K562 (cell line): ENCODE measurements at regions not wholly inside any gene's neighbourhood (a gene's known extent, or its start where the extent isn't known, plus 50 kb on each side); places are given as distances from the start of the nearest gene placed in this dataset.
A peak's percentile ranks its signal among the peaks of the same experiment; 100 is the strongest.

Experiments used
- ATAC-seq: fragments of 200-7000 bp; cut with Tn5 transposase; 3 replicates; pipeline ENCODE4 v1.9.1; 2020; ENCODE audit warnings: moderate library complexity
- BruUV-seq: library from RNA; stranded (reverse); fragments of 400-500 nt; replicated peaks from 2 replicates; lab custom pipeline; 2021; lab: Mats Ljungman, UMichigan
- CTCF ChIA-PET: fragments of 300-600 bp; formaldehyde crosslinking; extraction: SDS; loops from one replicate; lab custom pipeline; 2021; ENCODE audit warnings: low intra/inter-chr PET ratio; lab: Yijun Ruan, JAX
- POLR2A ChIA-PET: fragments of 300-600, 350-650 bp; sonication (Branson Sonifier 250); formaldehyde crosslinking; extraction: SDS; loops from one replicate; lab custom pipeline; 2021; ENCODE audit warnings: antibody characterized with exemption, inconsistent platforms; lab: Yijun Ruan, JAX
- DNase-seq, 4 experiments: peaks; one replicate each; pipeline versions ENCODE4 v3.0.0 to v3.0.0-alpha.2; 2011 to 2018; ENCODE audit warnings: low spot score in 3 of 4, mixed read lengths in 3 of 4; ENCODE audit errors: extremely low read depth in 1 of 4
- FAIRE-seq: peaks from 2 replicates; lab custom pipeline; 2011; peaks lifted over from hg19 to GRCh38; lab: Jason Lieb, UNC
- H2AFZ ChIP-seq: 2 replicates; pipeline ENCODE4 v1.6.0; 2011; ENCODE audit warnings: low read depth, low read length, control low read depth, inconsistent platforms
- H3K27ac ChIP-seq: fragments of 200-600 bp; 3 replicates; pipeline ENCODE4 v1.8.0; 2011; ENCODE audit warnings: low read depth, mild to moderate bottlenecking, control low read depth, inconsistent platforms, low read length, moderate library complexity, mixed read lengths; ENCODE audit errors: extremely low read depth
- H3K27me3 ChIP-seq, 2 experiments: fragments of 300-600 bp in 1 of 2; 2 replicates in 1 of 2; 3 replicates in 1 of 2; pipeline versions ENCODE4 v1.6.0 to v1.8.0; 2011; ENCODE audit warnings: inconsistent platforms in 2 of 2, low read length in 2 of 2, mild to moderate bottlenecking in 1 of 2, mixed read lengths in 1 of 2, moderate library complexity in 1 of 2; ENCODE audit not compliant: control insufficient read depth in 2 of 2, insufficient read depth in 2 of 2
- H3K36me3 ChIP-seq: fragments of 300-600 bp; 3 replicates; pipeline ENCODE4 v1.8.0; 2011; ENCODE audit warnings: mild to moderate bottlenecking, low read length, inconsistent platforms; ENCODE audit not compliant: control insufficient read depth, insufficient read depth
- H3K4me1 ChIP-seq, 2 experiments: fragments of 200-600 bp in 1 of 2; replicated peaks in 1 of 2; 2 replicates in 1 of 2; 3 replicates in 1 of 2; pipeline versions ENCODE4 v1.5.1 to v1.8.0; 2011; ENCODE audit warnings: inconsistent platforms in 2 of 2, low read length in 2 of 2, mild to moderate bottlenecking in 1 of 2, mixed read lengths in 1 of 2, moderate library complexity in 1 of 2; ENCODE audit not compliant: control insufficient read depth in 2 of 2, insufficient read depth in 2 of 2
- H3K4me2 ChIP-seq: 2 replicates; pipeline ENCODE4 v1.6.1; 2011; ENCODE audit warnings: low read length, control low read depth, inconsistent platforms, mixed read lengths; ENCODE audit not compliant: insufficient read depth
- H3K4me3 ChIP-seq: fragments of 200-600 bp; sonication (generic), shearing (Covaris generic); 2 replicates; pipeline ENCODE4 v1.5.1; 2016; ENCODE audit warnings: control low read depth, inconsistent platforms
- H3K79me2 ChIP-seq: fragments of 200-600 bp; 3 replicates; pipeline ENCODE4 v1.8.0; 2011; ENCODE audit warnings: low read length, inconsistent platforms; ENCODE audit not compliant: control insufficient read depth, insufficient read depth
- H3K9ac ChIP-seq, 2 experiments: 2 replicates each; pipeline versions ENCODE4 v1.6.0 to v1.6.1; 2011; ENCODE audit warnings: low read depth in 2 of 2, low read length in 2 of 2, control low read depth in 1 of 2, inconsistent platforms in 1 of 2, mild to moderate bottlenecking in 1 of 2, mixed read lengths in 1 of 2; ENCODE audit not compliant: insufficient read depth in 1 of 2
- H3K9me1 ChIP-seq: one replicate; pipeline ENCODE4 v1.6.0; 2011; ENCODE audit warnings: inconsistent platforms, mild to moderate bottlenecking, low read length, moderate library complexity; ENCODE audit not compliant: control insufficient read depth, insufficient read depth
- H3K9me3 ChIP-seq: replicated peaks from 2 replicates; pipeline ENCODE4 v1.5.1; 2011; ENCODE audit warnings: low read depth, low read length, inconsistent platforms; ENCODE audit not compliant: control insufficient read depth, insufficient read depth
- H4K20me1 ChIP-seq: replicated peaks from 2 replicates; pipeline ENCODE4 v1.6.1; 2011; ENCODE audit warnings: low read length, inconsistent platforms, mixed read lengths; ENCODE audit not compliant: control insufficient read depth, insufficient read depth
- CHCHD3 ChIP-seq: fragments of 250-450 bp; sonication (Bioruptor Pico); IDR thresholded peaks from 2 replicates; pipeline ENCODE4 v2.1.2; 2022; ENCODE audit warnings: mild to moderate bottlenecking
- E2F6 ChIP-seq, 2 experiments: IDR thresholded peaks; 2 replicates each; pipeline ENCODE4 v1.6.1; 2011; ENCODE audit warnings: borderline replicate concordance in 1 of 2, control low read depth in 1 of 2, low read depth in 1 of 2, low read length in 1 of 2, mild to moderate bottlenecking in 1 of 2, mixed read lengths in 1 of 2, moderate library complexity in 1 of 2; ENCODE audit not compliant: insufficient read depth in 1 of 2, insufficient read length in 1 of 2, poor library complexity in 1 of 2, severe bottlenecking in 1 of 2; ENCODE audit errors: extremely low read depth in 1 of 2
- EGR1 ChIP-seq: fragments of 450-650 bp; conservative IDR thresholded peaks from 2 replicates; pipeline ENCODE4 v1.6.1; 2017; ENCODE audit warnings: mild to moderate bottlenecking
- NBN ChIP-seq: fragments of 450-650 bp; IDR thresholded peaks from 2 replicates; pipeline ENCODE4 v1.6.1; 2016; ENCODE audit warnings: low read depth, mild to moderate bottlenecking
- NRF1 ChIP-seq, 2 experiments: fragments of 450-650 bp; IDR thresholded peaks in 1 of 2; conservative IDR thresholded peaks in 1 of 2; 2 replicates each; pipeline ENCODE4 v1.6.1; 2014; ENCODE audit warnings: mild to moderate bottlenecking in 2 of 2
- POLR2G ChIP-seq: fragments of 200-400 bp; formaldehyde crosslinking; IDR thresholded peaks from 2 replicates; pipeline ENCODE4 v1.6.1; 2017; ENCODE audit warnings: low read depth, mild to moderate bottlenecking, antibody characterized with exemption, low read length, moderate library complexity
- RAD51 ChIP-seq: fragments of 450-650 bp; IDR thresholded peaks from 2 replicates; pipeline ENCODE4 v1.7.1; 2016; ENCODE audit warnings: low read depth, mild to moderate bottlenecking, borderline replicate concordance
- RBFOX2 ChIP-seq: fragments of 200-400 bp; formaldehyde crosslinking; IDR thresholded peaks from 2 replicates; pipeline ENCODE4 v1.6.1; 2017; ENCODE audit warnings: low read depth, mild to moderate bottlenecking, low read length, moderate library complexity
- RBM39 ChIP-seq: fragments of 200-400 bp; formaldehyde crosslinking; optimal IDR thresholded peaks from 2 replicates; pipeline ENCODE3; 2018; ENCODE audit warnings: low read depth, low read length
- RCOR1 ChIP-seq, 2 experiments: IDR thresholded peaks; 2 replicates each; pipeline ENCODE4 v1.6.1; 2012; ENCODE audit warnings: low read depth in 2 of 2, low read length in 2 of 2, borderline replicate concordance in 1 of 2, improper control_type of control experiment in 1 of 2
- RFX1 ChIP-seq: fragments of 450-650 bp; IDR thresholded peaks from 2 replicates; pipeline ENCODE4 v1.6.1; 2016; ENCODE audit warnings: mild to moderate bottlenecking, moderate library complexity
- TBP ChIP-seq: optimal IDR thresholded peaks from 2 replicates; pipeline ENCODE3; 2011; ENCODE audit warnings: low read depth, low read length, improper control_type of control experiment
- USF2 ChIP-seq: sonication (generic); formaldehyde crosslinking; IDR thresholded peaks from 2 replicates; pipeline ENCODE4 v1.5.0; 2020; ENCODE audit warnings: missing genetic modification reagents
- ZNF696 ChIP-seq: fragments of 250-450 bp; sonication (Bioruptor Pico); conservative IDR thresholded peaks from 2 replicates; pipeline ENCODE4 v1.4.0; 2020; ENCODE audit warnings: mild to moderate bottlenecking, moderate library complexity
- WGBS: fragments of 100-300 bp; shearing (Covaris generic); methylation state at CpG from one replicate; pipeline ENCODE4 v1.1.6; 2016; ENCODE audit warnings: low coverage, mixed read lengths; ENCODE audit not compliant: insufficient coverage; ENCODE audit errors: missing lambda C conversion rate; 5-methylcytosine and 5-hydroxymethylcytosine counted together
- in situ Hi-C: fragments of 300-500 bp; cut with MboI; formaldehyde crosslinking; loops from 4 replicates; pipeline ENCODE4 v1.15.0; 2018; ENCODE audit warnings: inconsistent platforms, mixed read lengths
- intact Hi-C: fragments of 100-400 bp; cut with micrococcal nuclease; formaldehyde crosslinking; loops from 2 replicates; pipeline ENCODE4 v1.14.2; 2022
- TF ChIP-seq, protein P1 (sequence below): sonication (generic); formaldehyde crosslinking; IDR thresholded peaks from 2 replicates; pipeline ENCODE4 v1.8.0; 2023; ENCODE audit warnings: mild to moderate bottlenecking, missing genetic modification reagents

GRCh38 chr15:23869396-23869795 is 182.3 kb upstream of the NDN start:
- FAIRE-seq, result no peak
- no peaks in the 10 kb centered on the region for H3K9me3 ChIP-seq
- H2AFZ ChIP-seq, result peak overlapping the region; percentile 60; the same call in 1 of the 2 replicates
- H3K4me1 ChIP-seq, result peaks cover 0 to 5% of the 10 kb centered on the region in 2 experiments; a peak in 1 of 5 replicates
- H3K9ac ChIP-seq, result no peak overlapping the region
- TF ChIP-seq TBP (peak; percentile 32), RAD51 (no peak), NBN (no peak), RBM39 (no peak), NRF1 (conservative IDR thresholded peaks at IDR 0.05 in 1 of 2, IDR thresholded peaks at IDR 0.05 in 1 of 2) (peak; percentile 72 to 74), USF2 (CRISPR knock-in tag) (peak; percentile 66), POLR2G (peak; percentile 57; the same call in 1 of the 2 replicates), RCOR1 (IDR thresholded peaks at IDR 0.05; ENCODE audit: borderline replicate concordance in 1 of 2, low read depth in 2 of 2, low read length in 2 of 2) (no peak), RFX1 (peak; percentile 30; the same call in 1 of the 2 replicates), EGR1 (0 out of 2 replicates have a peak, but pooled peaks have one; percentile 8), CHCHD3 (CRISPR knock-in tag) (no peak), E2F6 (IDR thresholded peaks at IDR 0.05; ENCODE audit: borderline replicate concordance in 1 of 2, extremely low read depth in 1 of 2, insufficient read depth in 1 of 2, insufficient read length in 1 of 2, low read depth in 1 of 2, low read length in 1 of 2, poor library complexity in 1 of 2, severe bottlenecking in 1 of 2) (peak in 1 of 2 experiments; percentile 28), RBFOX2 (peak; percentile 42; the same call in 1 of the 2 replicates), ZNF696 (CRISPR knock-in tag) (no peak)
- TF ChIP-seq, protein P1, sequence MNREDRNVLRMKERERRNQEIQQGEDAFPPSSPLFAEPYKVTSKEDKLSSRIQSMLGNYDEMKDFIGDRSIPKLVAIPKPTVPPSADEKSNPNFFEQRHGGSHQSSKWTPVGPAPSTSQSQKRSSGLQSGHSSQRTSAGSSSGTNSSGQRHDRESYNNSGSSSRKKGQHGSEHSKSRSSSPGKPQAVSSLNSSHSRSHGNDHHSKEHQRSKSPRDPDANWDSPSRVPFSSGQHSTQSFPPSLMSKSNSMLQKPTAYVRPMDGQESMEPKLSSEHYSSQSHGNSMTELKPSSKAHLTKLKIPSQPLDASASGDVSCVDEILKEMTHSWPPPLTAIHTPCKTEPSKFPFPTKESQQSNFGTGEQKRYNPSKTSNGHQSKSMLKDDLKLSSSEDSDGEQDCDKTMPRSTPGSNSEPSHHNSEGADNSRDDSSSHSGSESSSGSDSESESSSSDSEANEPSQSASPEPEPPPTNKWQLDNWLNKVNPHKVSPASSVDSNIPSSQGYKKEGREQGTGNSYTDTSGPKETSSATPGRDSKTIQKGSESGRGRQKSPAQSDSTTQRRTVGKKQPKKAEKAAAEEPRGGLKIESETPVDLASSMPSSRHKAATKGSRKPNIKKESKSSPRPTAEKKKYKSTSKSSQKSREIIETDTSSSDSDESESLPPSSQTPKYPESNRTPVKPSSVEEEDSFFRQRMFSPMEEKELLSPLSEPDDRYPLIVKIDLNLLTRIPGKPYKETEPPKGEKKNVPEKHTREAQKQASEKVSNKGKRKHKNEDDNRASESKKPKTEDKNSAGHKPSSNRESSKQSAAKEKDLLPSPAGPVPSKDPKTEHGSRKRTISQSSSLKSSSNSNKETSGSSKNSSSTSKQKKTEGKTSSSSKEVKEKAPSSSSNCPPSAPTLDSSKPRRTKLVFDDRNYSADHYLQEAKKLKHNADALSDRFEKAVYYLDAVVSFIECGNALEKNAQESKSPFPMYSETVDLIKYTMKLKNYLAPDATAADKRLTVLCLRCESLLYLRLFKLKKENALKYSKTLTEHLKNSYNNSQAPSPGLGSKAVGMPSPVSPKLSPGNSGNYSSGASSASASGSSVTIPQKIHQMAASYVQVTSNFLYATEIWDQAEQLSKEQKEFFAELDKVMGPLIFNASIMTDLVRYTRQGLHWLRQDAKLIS (CRISPR knock-in tag), result no peak
- ChIA-PET POLR2A (no interaction called here), CTCF (interaction anchor here (1.1 kb wide), 1 partner anchor 227 kb away, joined by 3 read pairs; no protein-coding TSS in a partner anchor)
- H4K20me1 ChIP-seq, result no peaks in the 10 kb centered on the region
- H3K4me2 ChIP-seq, result peak overlapping the region; percentile 2; the same call in 1 of the 2 replicates
- no TSS peak for BruUV-seq
- H3K27ac ChIP-seq, result no peak overlapping the region
- H3K27me3 ChIP-seq, result no peaks in the 10 kb centered on the region
- intact Hi-C loops (no loop called here), in situ Hi-C loops (loop anchor here (10.0 kb wide), 1 partner anchor 225 kb away; the partner anchor contains the start of gene MAGEL2)
- no peaks in the 10 kb centered on the region for H3K79me2 ChIP-seq
- 5% methylated on average over 16 of the region's 24 CpGs for WGBS
- no peaks in the 10 kb centered on the region for H3K36me3 ChIP-seq
- H3K4me3 ChIP-seq, result no peak overlapping the region
- DNase-seq, result peak; percentile 19 to 78 (median 40)
- ATAC-seq, result peak; percentile 100
- H3K9me1 ChIP-seq, result no peaks in the 10 kb centered on the region
